ENCODE measurements at regions not wholly inside any gene's neighbourhood (a gene's known extent, or its start where the extent isn't known, plus 50 kb on each side); places are given as distances from the start of the nearest gene placed in this dataset.

GRCh38 chr6:5946701-5947100 lies 60.0 kb downstream of the NRN1 start:
- Mint-ChIP-seq H3K27ac (no peak overlapping the region), H3K4me3 (no peak overlapping the region), H3K4me1 (ENCODE audit: low read depth) (no peaks in the 10 kb centered on the region), H3K36me3 (ENCODE audit: insufficient read depth in 2 of 2) (peaks cover 7 to 9% of the 10 kb centered on the region in 2 donors), H3K27me3 (ENCODE audit: low read depth) (peaks cover 6% of the 10 kb centered on the region), H3K9me3 (peaks cover 5 to 6% of the 10 kb centered on the region in 2 donors)
- ATAC-seq (replicated peaks in 1 of 2) (no peak), DNase-seq (no peak)

GRCh38 chr6:5946181-5946580 lies 60.5 kb downstream of the NRN1 start:
- Mint-ChIP-seq H3K27ac (no peak overlapping the region), H3K36me3 (ENCODE audit: insufficient read depth in 2 of 2) (peaks cover 7 to 9% of the 10 kb centered on the region in 2 donors), H3K4me3 (no peak overlapping the region), H3K9me3 (peaks cover 5 to 6% of the 10 kb centered on the region in 2 donors), H3K27me3 (ENCODE audit: low read depth) (peaks cover under 1% of the 10 kb centered on the region), H3K4me1 (ENCODE audit: low read depth) (no peaks in the 10 kb centered on the region)
- DNase-seq: no peak
- no peak for ATAC-seq (replicated peaks in 1 of 2)

GRCh38 chr6:5943591-5943990 lies 63.1 kb downstream of the NRN1 start:
- no peaks in the 10 kb centered on the region for H3K4me1 Mint-ChIP-seq (ENCODE audit: low read depth)
- no peak overlapping the region for H3K27ac Mint-ChIP-seq
- ATAC-seq (replicated peaks in 1 of 2) (no peak), DNase-seq (no peak)
- no peaks in the 10 kb centered on the region for H3K27me3 Mint-ChIP-seq (ENCODE audit: low read depth)
- peaks cover 7 to 9% of the 10 kb centered on the region in 2 donors for H3K36me3 Mint-ChIP-seq (ENCODE audit: insufficient read depth in 2 of 2)
- H3K9me3 Mint-ChIP-seq: peaks cover 5 to 6% of the 10 kb centered on the region in 2 donors
- no peak overlapping the region for H3K4me3 Mint-ChIP-seq

GRCh38 chr6:5942591-5942990 lies 64.1 kb downstream of the NRN1 start:
- ATAC-seq (replicated peaks in 1 of 2) (no peak), DNase-seq (no peak)
- Mint-ChIP-seq H3K27ac (no peak overlapping the region), H3K27me3 (ENCODE audit: low read depth) (no peaks in the 10 kb centered on the region), H3K36me3 (ENCODE audit: insufficient read depth in 2 of 2) (peaks cover 7 to 9% of the 10 kb centered on the region in 2 donors), H3K4me1 (ENCODE audit: low read depth) (no peaks in the 10 kb centered on the region), H3K9me3 (peaks cover 5 to 6% of the 10 kb centered on the region in 2 donors), H3K4me3 (no peak overlapping the region)

DNA sequence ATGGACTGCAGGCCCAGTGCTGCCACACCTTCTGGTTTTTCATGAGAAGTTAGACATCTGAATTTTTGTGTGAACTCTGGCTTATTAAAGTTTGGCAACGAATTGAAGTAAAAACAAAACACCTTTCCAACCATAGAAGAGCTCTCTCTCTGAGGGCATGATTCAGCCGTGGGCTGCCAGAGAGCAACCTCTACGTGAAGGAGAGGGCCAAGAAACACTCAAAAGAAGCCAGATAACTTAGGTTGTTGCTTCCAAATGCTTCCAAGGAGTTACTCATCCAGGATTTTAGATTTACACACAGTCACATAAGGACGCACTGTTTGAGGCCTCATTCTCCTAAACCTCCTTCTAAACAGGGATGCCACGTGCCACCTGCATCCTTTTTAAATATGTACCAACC lies 65.5 kb downstream of the NRN1 start:
- H3K4me3 Mint-ChIP-seq: no peak overlapping the region
- DNase-seq (no peak), ATAC-seq (replicated peaks in 1 of 2) (no peak)
- no peak overlapping the region for H3K27ac Mint-ChIP-seq
- peaks cover 5% of the 10 kb centered on the region for H3K27me3 Mint-ChIP-seq (ENCODE audit: low read depth)
- H3K36me3 Mint-ChIP-seq (ENCODE audit: insufficient read depth in 2 of 2): peaks cover 7 to 9% of the 10 kb centered on the region in 2 donors
- H3K4me1 Mint-ChIP-seq (ENCODE audit: low read depth): no peaks in the 10 kb centered on the region
- peaks cover 5 to 6% of the 10 kb centered on the region in 2 donors for H3K9me3 Mint-ChIP-seq

- Mint-ChIP-seq H3K9me3 (peaks cover 4 to 5% of the 10 kb centered on the region in 2 donors), H3K27ac (no peak overlapping the region)
Observed at GRCh38 chr6:5938934-5939333, 67.8 kb downstream of the NRN1 start.

GRCh38 chr6:5937936-5938706 lies 68.6 kb downstream of the NRN1 start:
- Mint-ChIP-seq H3K36me3 (ENCODE audit: insufficient read depth in 2 of 2) (peaks cover 0 to under 1% of the 10 kb centered on the region in 2 donors), H3K27me3 (ENCODE audit: low read depth) (peaks cover 30% of the 10 kb centered on the region), H3K4me3 (no peak overlapping the region), H3K9me3 (peaks cover 0 to 4% of the 10 kb centered on the region in 2 donors), H3K27ac (no peak overlapping the region), H3K4me1 (ENCODE audit: low read depth) (no peaks in the 10 kb centered on the region)
- DNase-seq: no peak
- no peak for ATAC-seq (replicated peaks in 1 of 2)

More at GRCh38 chr6:5938934-5939333, 67.8 kb downstream of the NRN1 start:
- Mint-ChIP-seq H3K4me3 (no peak overlapping the region), H3K36me3 (ENCODE audit: insufficient read depth in 2 of 2) (peaks cover 4 to 7% of the 10 kb centered on the region in 2 donors), H3K4me1 (ENCODE audit: low read depth) (no peaks in the 10 kb centered on the region), H3K27me3 (ENCODE audit: low read depth) (peaks cover 25% of the 10 kb centered on the region)
- ATAC-seq (replicated peaks in 1 of 2): no peak
- no peak for DNase-seq

DNA sequence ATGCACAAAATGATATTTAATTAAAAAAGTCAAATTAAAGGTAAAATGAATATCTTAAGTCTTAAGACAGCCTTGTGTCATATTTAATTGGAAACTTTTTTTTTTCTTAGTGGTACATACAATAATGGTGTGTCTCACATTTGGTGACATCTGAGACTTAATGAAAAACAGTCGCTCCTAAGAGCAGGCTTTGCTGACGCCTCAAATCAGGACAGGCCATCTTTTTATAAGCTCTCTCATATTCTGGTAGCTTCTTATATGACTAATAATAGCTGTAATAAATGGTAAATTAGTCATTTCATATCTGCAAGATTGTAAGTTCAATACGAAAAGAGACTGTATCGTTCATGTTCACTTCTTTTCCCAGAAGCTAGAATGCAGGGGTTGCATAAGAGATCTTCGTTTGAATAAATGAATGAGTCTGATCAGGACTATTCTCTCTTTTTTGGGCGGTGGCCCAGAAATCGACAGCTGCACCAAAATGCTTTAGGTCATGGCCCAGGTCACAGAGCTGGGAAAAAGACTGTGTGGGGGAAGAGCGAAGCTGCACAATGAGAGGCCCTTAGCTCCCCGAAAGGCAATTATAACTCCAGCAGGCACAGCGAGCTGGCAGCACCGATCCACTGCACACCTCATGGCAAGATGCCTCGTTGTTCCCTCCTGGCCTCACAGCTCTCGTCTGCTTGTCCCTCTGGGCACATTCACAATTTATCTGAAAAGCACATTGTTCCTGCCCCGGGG lies 69.4 kb downstream of the NRN1 start:
- Mint-ChIP-seq H3K36me3 (ENCODE audit: insufficient read depth in 2 of 2) (no peaks in the 10 kb centered on the region), H3K4me1 (ENCODE audit: low read depth) (no peaks in the 10 kb centered on the region), H3K4me3 (no peak overlapping the region), H3K27me3 (ENCODE audit: low read depth) (peaks cover 37% of the 10 kb centered on the region), H3K27ac (no peak overlapping the region), H3K9me3 (peaks cover 0 to 4% of the 10 kb centered on the region in 2 donors)
- DNase-seq: no peak
- no peak for ATAC-seq (replicated peaks in 1 of 2)

GRCh38 chr6:5936631-5937030 lies 70.1 kb downstream of the NRN1 start:
- no peaks in the 10 kb centered on the region for H3K9me3 Mint-ChIP-seq
- no peaks in the 10 kb centered on the region for H3K4me1 Mint-ChIP-seq (ENCODE audit: low read depth)
- DNase-seq (no peak), ATAC-seq (replicated peaks in 1 of 2) (no peak)
- H3K4me3 Mint-ChIP-seq: no peak overlapping the region
- no peak overlapping the region for H3K27ac Mint-ChIP-seq
- peaks cover 44% of the 10 kb centered on the region for H3K27me3 Mint-ChIP-seq (ENCODE audit: low read depth)
- H3K36me3 Mint-ChIP-seq (ENCODE audit: insufficient read depth in 2 of 2): no peaks in the 10 kb centered on the region

DNA sequence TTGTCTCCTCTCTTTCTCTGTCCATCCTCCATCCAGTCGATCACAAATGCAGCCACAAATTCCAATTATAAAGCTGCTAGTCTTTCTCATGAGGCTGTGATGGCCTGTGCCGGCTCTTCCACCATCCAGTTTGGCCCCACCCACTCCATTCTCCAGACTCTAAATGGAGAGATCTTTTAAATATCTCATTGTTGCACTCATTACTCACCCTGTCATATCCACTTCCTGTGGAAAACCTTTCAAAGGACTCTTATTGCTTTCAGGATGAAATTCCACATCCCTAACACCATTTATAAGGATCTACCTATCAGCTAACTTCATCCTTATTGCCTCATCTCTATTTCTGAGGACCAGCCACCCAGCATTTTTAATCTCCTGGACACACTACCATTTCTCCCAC lies 70.6 kb downstream of the NRN1 start:
- Mint-ChIP-seq H3K4me1 (ENCODE audit: low read depth) (no peaks in the 10 kb centered on the region), H3K27ac (no peak overlapping the region), H3K4me3 (no peak overlapping the region), H3K36me3 (ENCODE audit: insufficient read depth in 2 of 2) (no peaks in the 10 kb centered on the region), H3K9me3 (no peaks in the 10 kb centered on the region), H3K27me3 (ENCODE audit: low read depth) (peaks cover 49% of the 10 kb centered on the region)
- ATAC-seq (replicated peaks in 1 of 2) (no peak), DNase-seq (no peak)

- no peak for ATAC-seq (replicated peaks in 1 of 2)
- peaks cover 54% of the 10 kb centered on the region for H3K27me3 Mint-ChIP-seq (ENCODE audit: low read depth)
- no peaks in the 10 kb centered on the region for H3K9me3 Mint-ChIP-seq
- no peak overlapping the region for H3K4me3 Mint-ChIP-seq
- H3K4me1 Mint-ChIP-seq (ENCODE audit: low read depth): peaks cover 3% of the 10 kb centered on the region
- H3K27ac Mint-ChIP-seq: no peak overlapping the region
- no peak for DNase-seq
- no peaks in the 10 kb centered on the region for H3K36me3 Mint-ChIP-seq (ENCODE audit: insufficient read depth in 2 of 2)
Observed at GRCh38 chr6:5930968-5931367, 75.8 kb downstream of the NRN1 start.

DNA sequence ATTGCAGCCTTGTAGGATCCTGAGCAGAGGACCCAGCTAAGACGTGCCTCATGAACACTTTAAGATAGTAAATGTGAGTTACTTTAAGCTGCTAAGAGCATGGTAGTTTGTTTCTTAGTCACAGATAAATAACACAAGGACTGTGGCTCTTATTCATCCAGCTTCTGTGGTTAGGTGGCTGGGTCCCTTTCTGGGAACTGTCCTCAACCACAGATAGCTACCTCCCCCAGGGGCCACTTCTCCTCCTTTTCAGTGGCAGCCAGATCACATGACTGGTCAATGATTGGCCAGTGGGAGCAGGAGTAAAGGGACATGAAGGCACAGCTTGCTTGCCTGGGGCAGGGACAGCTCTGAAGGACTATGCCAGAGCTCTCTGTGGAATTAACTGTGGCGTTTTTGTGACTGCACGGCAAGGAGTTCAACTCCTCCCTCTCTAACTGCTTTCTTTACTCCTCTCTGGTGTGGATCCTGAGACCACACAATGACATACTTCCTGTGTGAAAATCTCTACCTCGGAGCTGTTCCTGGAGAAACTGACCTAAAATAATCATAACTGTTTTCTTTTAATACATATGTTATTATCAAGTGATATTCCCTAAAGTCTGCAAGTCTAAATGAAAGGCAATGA lies 76.5 kb downstream of the NRN1 start:
- Mint-ChIP-seq H3K4me1 (ENCODE audit: low read depth) (peaks cover 3% of the 10 kb centered on the region), H3K4me3 (no peak overlapping the region), H3K9me3 (peaks cover 0 to 2% of the 10 kb centered on the region in 2 donors), H3K36me3 (ENCODE audit: insufficient read depth in 2 of 2) (peaks cover 0 to 2% of the 10 kb centered on the region in 2 donors), H3K27ac (no peak overlapping the region), H3K27me3 (ENCODE audit: low read depth) (peaks cover 48% of the 10 kb centered on the region)
- ATAC-seq (replicated peaks in 1 of 2): no peak
- DNase-seq: no peak

DNA sequence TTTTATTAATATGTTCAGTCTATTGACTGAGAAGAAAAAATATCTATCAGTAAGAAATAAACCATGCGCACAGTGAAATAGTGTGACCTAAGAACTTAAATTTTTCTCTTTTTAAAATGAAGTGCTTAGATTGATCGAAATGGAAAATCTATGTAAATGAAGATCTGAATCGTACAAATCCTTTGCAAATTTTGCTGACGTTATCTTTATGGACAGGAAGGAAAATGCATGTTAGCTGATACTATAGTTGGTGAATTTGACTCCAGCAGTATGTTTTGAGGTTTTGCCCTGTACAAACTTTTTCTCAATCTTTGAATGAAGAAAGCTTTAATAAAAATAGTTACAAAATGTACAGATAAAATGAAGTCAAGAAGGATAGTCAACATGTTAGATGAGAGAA lies 82.9 kb downstream of the NRN1 start:
- H3K4me3 Mint-ChIP-seq: no peak overlapping the region
- peaks cover 4 to 6% of the 10 kb centered on the region in 2 donors for H3K36me3 Mint-ChIP-seq (ENCODE audit: insufficient read depth in 2 of 2)
- no peak overlapping the region for H3K27ac Mint-ChIP-seq
- peaks cover 12% of the 10 kb centered on the region for H3K27me3 Mint-ChIP-seq (ENCODE audit: low read depth)
- DNase-seq (no peak), ATAC-seq (replicated peaks in 1 of 2) (no peak)
- peaks cover 2 to 5% of the 10 kb centered on the region in 2 donors for H3K9me3 Mint-ChIP-seq
- H3K4me1 Mint-ChIP-seq (ENCODE audit: low read depth): no peaks in the 10 kb centered on the region
